ENCODE measurements at regions not wholly inside any gene's neighbourhood (a gene's known extent, or its start where the extent isn't known, plus 50 kb on each side); places are given as distances from the start of the nearest gene placed in this dataset.

DNA sequence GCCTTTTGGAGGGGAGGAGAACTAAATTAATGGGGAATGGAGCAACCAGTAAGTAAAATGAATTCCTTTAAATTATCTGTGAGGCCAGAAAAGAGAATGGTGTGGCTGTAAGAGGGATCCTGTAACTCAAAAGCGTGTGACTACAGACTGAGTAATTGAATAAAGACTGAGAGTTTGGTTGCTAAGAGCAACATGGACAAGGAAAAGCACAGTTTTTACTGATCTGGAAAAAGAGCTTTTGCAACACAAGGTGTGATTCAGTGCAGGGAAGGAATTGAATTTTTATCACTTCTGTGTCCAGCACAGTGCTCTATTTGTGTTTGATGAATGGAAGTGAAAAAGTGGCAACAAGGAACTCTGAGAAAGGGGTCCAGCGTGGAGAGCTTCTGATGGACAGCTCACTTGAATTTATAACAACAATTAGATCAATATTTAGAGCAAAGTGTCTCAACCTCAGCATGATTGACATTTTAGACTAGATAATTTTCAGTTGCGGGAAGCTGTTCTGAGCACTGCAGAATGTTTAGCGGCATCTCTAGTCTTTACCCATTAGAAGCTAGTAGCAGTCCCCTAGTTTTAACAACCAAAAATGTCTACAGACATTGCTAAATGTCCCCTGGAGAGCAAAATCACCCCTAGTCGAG is 202.8 kb upstream of the BDNF start:
- TF ChIP-seq, protein P1, sequence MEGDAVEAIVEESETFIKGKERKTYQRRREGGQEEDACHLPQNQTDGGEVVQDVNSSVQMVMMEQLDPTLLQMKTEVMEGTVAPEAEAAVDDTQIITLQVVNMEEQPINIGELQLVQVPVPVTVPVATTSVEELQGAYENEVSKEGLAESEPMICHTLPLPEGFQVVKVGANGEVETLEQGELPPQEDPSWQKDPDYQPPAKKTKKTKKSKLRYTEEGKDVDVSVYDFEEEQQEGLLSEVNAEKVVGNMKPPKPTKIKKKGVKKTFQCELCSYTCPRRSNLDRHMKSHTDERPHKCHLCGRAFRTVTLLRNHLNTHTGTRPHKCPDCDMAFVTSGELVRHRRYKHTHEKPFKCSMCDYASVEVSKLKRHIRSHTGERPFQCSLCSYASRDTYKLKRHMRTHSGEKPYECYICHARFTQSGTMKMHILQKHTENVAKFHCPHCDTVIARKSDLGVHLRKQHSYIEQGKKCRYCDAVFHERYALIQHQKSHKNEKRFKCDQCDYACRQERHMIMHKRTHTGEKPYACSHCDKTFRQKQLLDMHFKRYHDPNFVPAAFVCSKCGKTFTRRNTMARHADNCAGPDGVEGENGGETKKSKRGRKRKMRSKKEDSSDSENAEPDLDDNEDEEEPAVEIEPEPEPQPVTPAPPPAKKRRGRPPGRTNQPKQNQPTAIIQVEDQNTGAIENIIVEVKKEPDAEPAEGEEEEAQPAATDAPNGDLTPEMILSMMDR (IDR thresholded peaks at IDR 0.05), result no peak
- TF ChIP-seq ZFX (IDR thresholded peaks at IDR 0.05; ENCODE audit: borderline replicate concordance), result no peak
